Subcutaneous abdominal adipose tissue (tissue), 5 donors: ENCODE measurements at regions not wholly inside any gene's neighbourhood (a gene's known extent, or its start where the extent isn't known, plus 50 kb on each side); places are given as distances from the start of the nearest gene placed in this dataset.

Source experiments
- H3K27ac ChIP-seq: one replicate; pipeline ENCODE4 v1.7.0; 2013; ENCODE audit warnings: low read depth, mild to moderate bottlenecking, inconsistent platforms, low read length, moderate library complexity
- H3K27me3 ChIP-seq, 5 donors: one replicate each; pipeline ENCODE4 v1.7.0; 2013; ENCODE audit warnings: low read length in 5 of 5, inconsistent platforms in 1 of 5; ENCODE audit not compliant: control insufficient read depth in 5 of 5, insufficient read depth in 4 of 5
- H3K36me3 ChIP-seq, 5 donors: one replicate each; pipeline ENCODE4 v1.7.0; 2013; ENCODE audit warnings: low read length in 5 of 5; ENCODE audit not compliant: control insufficient read depth in 5 of 5, insufficient read depth in 5 of 5
- H3K4me1 ChIP-seq, 5 donors: one replicate each; pipeline ENCODE4 v1.7.0; 2013; ENCODE audit warnings: low read length in 5 of 5, mild to moderate bottlenecking in 3 of 5, moderate library complexity in 1 of 5; ENCODE audit not compliant: control insufficient read depth in 5 of 5, insufficient read depth in 5 of 5
- H3K4me3 ChIP-seq, 5 donors: one replicate each; pipeline ENCODE4 v1.7.0; 2013; ENCODE audit warnings: low read length in 5 of 5, low read depth in 1 of 5
- H3K9ac ChIP-seq, 5 donors: one replicate each; pipeline ENCODE4 v1.7.0; 2013; ENCODE audit warnings: low read length in 5 of 5, mild to moderate bottlenecking in 4 of 5, moderate library complexity in 3 of 5
- H3K9me3 ChIP-seq, 5 donors: one replicate each; pipeline ENCODE4 v1.7.0; 2013; ENCODE audit warnings: low read length in 5 of 5; ENCODE audit not compliant: control insufficient read depth in 5 of 5
- donor health status: healthy.
- donor health status: healthy.
- donor health status: healthy.
- donor health status: healthy.
- donor health status: healthy.

- H3K4me1 ChIP-seq = peaks cover 0 to 9% (median 2%) of the 10 kb centered on the region in 5 donors
- no peaks in the 10 kb centered on the region for H3K36me3 ChIP-seq
- no peak overlapping the region for H3K4me3 ChIP-seq
- H3K27ac ChIP-seq = no peak overlapping the region
- no peaks in the 10 kb centered on the region for H3K9me3 ChIP-seq
- H3K9ac ChIP-seq = no peak overlapping the region
- no peaks in the 10 kb centered on the region for H3K27me3 ChIP-seq
Observed at GRCh38 chr5:143695941-143696340, 116.0 kb upstream of the HMHB1 start.

- no peak overlapping the region for H3K27ac ChIP-seq
- no peak overlapping the region for H3K4me3 ChIP-seq
- no peak overlapping the region for H3K9ac ChIP-seq
- no peaks in the 10 kb centered on the region for H3K9me3 ChIP-seq
- H3K4me1 ChIP-seq = peaks cover 0 to 9% (median 2%) of the 10 kb centered on the region in 5 donors
- no peaks in the 10 kb centered on the region for H3K27me3 ChIP-seq
- no peaks in the 10 kb centered on the region for H3K36me3 ChIP-seq
Observed at GRCh38 chr5:143695244-143695864, 116.6 kb upstream of the HMHB1 start.

GRCh38 chr5:143694357-143694756 lies 117.6 kb upstream of the HMHB1 start:
- Histone ChIP-seq H3K27ac (no peak overlapping the region), H3K4me3 (no peak overlapping the region), H3K9ac (no peak overlapping the region), H3K9me3 (no peaks in the 10 kb centered on the region), H3K27me3 (no peaks in the 10 kb centered on the region), H3K36me3 (no peaks in the 10 kb centered on the region), H3K4me1 (peaks cover 0 to 9% (median 2%) of the 10 kb centered on the region in 5 donors)

GRCh38 chr5:143693651-143694252 lies 118.2 kb upstream of the HMHB1 start:
- no peak overlapping the region for H3K9ac ChIP-seq
- no peak overlapping the region for H3K27ac ChIP-seq
- no peaks in the 10 kb centered on the region for H3K27me3 ChIP-seq
- H3K4me1 ChIP-seq = peaks cover 0 to 9% (median 2%) of the 10 kb centered on the region in 5 donors
- no peaks in the 10 kb centered on the region for H3K36me3 ChIP-seq
- no peaks in the 10 kb centered on the region for H3K9me3 ChIP-seq
- H3K4me3 ChIP-seq = no peak overlapping the region

- no peaks in the 10 kb centered on the region for H3K9me3 ChIP-seq
- H3K36me3 ChIP-seq = no peaks in the 10 kb centered on the region
- peak overlapping the region in 2 of 5 donors; percentile 12 to 58 for H3K4me3 ChIP-seq
- no peaks in the 10 kb centered on the region for H3K27me3 ChIP-seq
- peaks cover 0 to 9% (median 2%) of the 10 kb centered on the region in 5 donors for H3K4me1 ChIP-seq
- no peak overlapping the region for H3K27ac ChIP-seq
- peak overlapping the region in 1 of 5 donors; percentile 16 for H3K9ac ChIP-seq
Observed at GRCh38 chr5:143692342-143692741, 119.6 kb upstream of the HMHB1 start.

GRCh38 chr5:143691945-143692290 lies 120.0 kb upstream of the HMHB1 start:
- H3K27me3 ChIP-seq = no peaks in the 10 kb centered on the region
- no peaks in the 10 kb centered on the region for H3K9me3 ChIP-seq
- H3K4me1 ChIP-seq = peaks cover 0 to 9% (median 2%) of the 10 kb centered on the region in 5 donors
- no peaks in the 10 kb centered on the region for H3K36me3 ChIP-seq
- no peak overlapping the region for H3K27ac ChIP-seq
- peak overlapping the region in 2 of 5 donors; percentile 16 to 63 for H3K9ac ChIP-seq
- H3K4me3 ChIP-seq = peak overlapping the region in 4 of 5 donors; percentile 7 to 58 (median 18)

- Histone ChIP-seq H3K36me3 (no peaks in the 10 kb centered on the region), H3K4me3 (peak overlapping the region in 3 of 5 donors; percentile 12 to 58 (median 24)), H3K27ac (no peak overlapping the region), H3K9ac (peak overlapping the region in 2 of 5 donors; percentile 16 to 63), H3K27me3 (no peaks in the 10 kb centered on the region), H3K4me1 (peaks cover 0 to 9% (median 2%) of the 10 kb centered on the region in 5 donors), H3K9me3 (no peaks in the 10 kb centered on the region)
Observed at GRCh38 chr5:143691287-143691944, 120.5 kb upstream of the HMHB1 start.

GRCh38 chr5:143687604-143688003 lies 124.4 kb upstream of the HMHB1 start:
- Histone ChIP-seq H3K4me1 (peaks cover 2 to 18% (median 12%) of the 10 kb centered on the region in 5 donors), H3K9ac (no peak overlapping the region), H3K27me3 (no peaks in the 10 kb centered on the region), H3K36me3 (no peaks in the 10 kb centered on the region), H3K4me3 (no peak overlapping the region), H3K9me3 (no peaks in the 10 kb centered on the region), H3K27ac (no peak overlapping the region)

GRCh38 chr5:143685246-143685815 lies 126.6 kb upstream of the HMHB1 start:
- Histone ChIP-seq H3K9ac (no peak overlapping the region), H3K9me3 (no peaks in the 10 kb centered on the region), H3K27me3 (no peaks in the 10 kb centered on the region), H3K4me1 (peaks cover 2 to 19% (median 16%) of the 10 kb centered on the region in 5 donors), H3K27ac (no peak overlapping the region), H3K36me3 (no peaks in the 10 kb centered on the region), H3K4me3 (no peak overlapping the region)

- Histone ChIP-seq H3K36me3 (no peaks in the 10 kb centered on the region), H3K27ac (peak overlapping the region; percentile 58), H3K4me1 (peaks cover 2 to 19% (median 16%) of the 10 kb centered on the region in 5 donors), H3K27me3 (no peaks in the 10 kb centered on the region), H3K9me3 (no peaks in the 10 kb centered on the region), H3K4me3 (no peak overlapping the region), H3K9ac (no peak overlapping the region)
Observed at GRCh38 chr5:143683459-143683858, 128.5 kb upstream of the HMHB1 start.
